22Rv1 (cell line): ENCODE measurements at regions not wholly inside any gene's neighbourhood (a gene's known extent, or its start where the extent isn't known, plus 50 kb on each side); places are given as distances from the start of the nearest gene placed in this dataset.
A peak's percentile ranks its signal among the peaks of the same experiment; 100 is the strongest.

Experiments
- H3K27ac ChIP-seq: fragments of 450-650 bp; 2 replicates; pipeline ENCODE4 v1.5.1; 2017
- CTCF ChIP-seq: fragments of 450-650 bp; IDR thresholded peaks from 2 replicates; pipeline ENCODE4 v1.5.1; 2017; ENCODE audit warnings: mild to moderate bottlenecking
- ZFX ChIP-seq: fragments of 450-650 bp; IDR thresholded peaks from 2 replicates; pipeline ENCODE4 v1.6.1; 2017; ENCODE audit warnings: antibody characterized with exemption, borderline replicate concordance

GRCh38 chr2:12982149-12982584, 265.4 kb downstream of the TRIB2 start:
- H3K27ac ChIP-seq, result no peak overlapping the region
- TF ChIP-seq ZFX (no peak), CTCF (no peak)

- TF ChIP-seq CTCF (no peak), ZFX (no peak)
- no peak overlapping the region for H3K27ac ChIP-seq
These were observed 270.5 kb downstream of the TRIB2 start for GRCh38 chr2:12987246-12987645.

GRCh38 chr2:12988279-12988678, 271.5 kb downstream of the TRIB2 start:
- TF ChIP-seq ZFX, result no peak
- no peak for TF ChIP-seq CTCF
- H3K27ac ChIP-seq, result no peak overlapping the region

- no peak overlapping the region for H3K27ac ChIP-seq
- TF ChIP-seq ZFX (no peak), CTCF (peak; percentile 47)
These were observed 273.8 kb downstream of the TRIB2 start for GRCh38 chr2:12990523-12990922.

- no peak for TF ChIP-seq CTCF
- TF ChIP-seq ZFX, result no peak
- H3K27ac ChIP-seq, result no peak overlapping the region
These were observed 281.9 kb downstream of the TRIB2 start for GRCh38 chr2:12998685-12999084.

- H3K27ac ChIP-seq, result no peak overlapping the region
- TF ChIP-seq ZFX, result no peak
- no peak for TF ChIP-seq CTCF
These were observed 284.1 kb downstream of the TRIB2 start for GRCh38 chr2:13000664-13001363.

- TF ChIP-seq ZFX (no peak), CTCF (no peak)
- no peak overlapping the region for H3K27ac ChIP-seq
These were observed 284.7 kb downstream of the TRIB2 start for GRCh38 chr2:13001408-13001807.
